ENCODE measurements at regions not wholly inside any gene's neighbourhood (a gene's known extent, or its start where the extent isn't known, plus 50 kb on each side); places are given as distances from the start of the nearest gene placed in this dataset.

DNA sequence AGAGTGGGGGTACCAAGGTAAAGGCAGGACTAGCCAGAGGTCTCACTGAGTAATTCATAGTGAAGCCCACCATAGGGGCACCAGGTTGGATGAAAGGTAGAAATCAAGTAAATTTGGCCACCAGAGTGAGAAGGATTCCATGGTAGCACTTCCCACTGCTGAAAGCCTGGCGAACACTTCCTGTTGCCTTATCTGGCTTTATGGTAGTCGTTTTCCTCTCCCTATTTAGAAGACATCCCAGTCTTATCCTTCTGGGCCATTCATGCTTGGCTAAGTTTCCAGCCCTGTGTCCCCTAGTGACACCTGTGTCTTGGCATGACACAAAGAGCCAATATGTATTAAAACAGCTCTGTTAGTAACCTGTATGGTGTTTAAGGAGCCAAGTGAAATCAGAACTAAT, 74.3 kb upstream of the SIPA1L2 start:
- TF ChIP-seq, protein P1, sequence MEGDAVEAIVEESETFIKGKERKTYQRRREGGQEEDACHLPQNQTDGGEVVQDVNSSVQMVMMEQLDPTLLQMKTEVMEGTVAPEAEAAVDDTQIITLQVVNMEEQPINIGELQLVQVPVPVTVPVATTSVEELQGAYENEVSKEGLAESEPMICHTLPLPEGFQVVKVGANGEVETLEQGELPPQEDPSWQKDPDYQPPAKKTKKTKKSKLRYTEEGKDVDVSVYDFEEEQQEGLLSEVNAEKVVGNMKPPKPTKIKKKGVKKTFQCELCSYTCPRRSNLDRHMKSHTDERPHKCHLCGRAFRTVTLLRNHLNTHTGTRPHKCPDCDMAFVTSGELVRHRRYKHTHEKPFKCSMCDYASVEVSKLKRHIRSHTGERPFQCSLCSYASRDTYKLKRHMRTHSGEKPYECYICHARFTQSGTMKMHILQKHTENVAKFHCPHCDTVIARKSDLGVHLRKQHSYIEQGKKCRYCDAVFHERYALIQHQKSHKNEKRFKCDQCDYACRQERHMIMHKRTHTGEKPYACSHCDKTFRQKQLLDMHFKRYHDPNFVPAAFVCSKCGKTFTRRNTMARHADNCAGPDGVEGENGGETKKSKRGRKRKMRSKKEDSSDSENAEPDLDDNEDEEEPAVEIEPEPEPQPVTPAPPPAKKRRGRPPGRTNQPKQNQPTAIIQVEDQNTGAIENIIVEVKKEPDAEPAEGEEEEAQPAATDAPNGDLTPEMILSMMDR (IDR thresholded peaks at IDR 0.05): no peak
- TF ChIP-seq EZH2 (IDR thresholded peaks at IDR 0.05): no peak

Data from neural progenitor cell (in vitro differentiated cells).